DND-41 (cell line): ENCODE measurements at regions not wholly inside any gene's neighbourhood (a gene's known extent, or its start where the extent isn't known, plus 50 kb on each side); places are given as distances from the start of the nearest gene placed in this dataset.

Source experiments
- CTCF ChIP-seq: IDR thresholded peaks from 2 replicates; pipeline ENCODE4 v1.5.1; 2012; ENCODE audit warnings: borderline replicate concordance, low read length, moderate library complexity, mild to moderate bottlenecking; ENCODE audit not compliant: poor library complexity, severe bottlenecking; ENCODE audit errors: extremely low read depth
- EZH2 ChIP-seq: IDR thresholded peaks from 3 replicates; pipeline ENCODE4 v1.6.1; 2012; ENCODE audit warnings: borderline replicate concordance, low read depth, mild to moderate bottlenecking, moderate library complexity, low read length, inconsistent platforms; ENCODE audit not compliant: severe bottlenecking

GRCh38 chr7:157486007-157486755 lies 149.4 kb downstream of the DNAJB6 start:
- no peak for TF ChIP-seq CTCF
- TF ChIP-seq EZH2, result no peak
